Erythroblast (primary cell): ENCODE measurements at regions not wholly inside any gene's neighbourhood (a gene's known extent, or its start where the extent isn't known, plus 50 kb on each side); places are given as distances from the start of the nearest gene placed in this dataset.

Experiments used
- GATA1 ChIP-seq: IDR thresholded peaks from 2 replicates; pipeline ENCODE4 v1.6.1; 2011; ENCODE audit warnings: low read depth, mild to moderate bottlenecking, control low read depth, low read length, moderate library complexity
- POLR2A ChIP-seq: IDR thresholded peaks from 2 replicates; pipeline ENCODE4 v1.6.1; 2011; ENCODE audit warnings: mild to moderate bottlenecking, low read length

- no peak for TF ChIP-seq POLR2A
- no peak for TF ChIP-seq GATA1
Measured at GRCh38 chr1:5386371-5386770, 605.9 kb downstream of the NPHP4 start.
